ENCODE measurements at regions not wholly inside any gene's neighbourhood (a gene's known extent, or its start where the extent isn't known, plus 50 kb on each side); places are given as distances from the start of the nearest gene placed in this dataset.

- Histone ChIP-seq H3K9me3 (ENCODE audit: low read length) (no peaks in the 10 kb centered on the region), H4K20me1 (ENCODE audit: insufficient read depth, low read length) (no peaks in the 10 kb centered on the region), H2AFZ (ENCODE audit: low read length) (no peak overlapping the region), H3F3A (ENCODE audit: insufficient read depth, low read length) (no peaks in the 10 kb centered on the region), H3K36me3 (ENCODE audit: insufficient read depth, low read length) (no peaks in the 10 kb centered on the region), H3K9me2 (ENCODE audit: low read depth, low read length) (no peaks in the 10 kb centered on the region), H3K4me1 (ENCODE audit: insufficient read depth, low read length, severe bottlenecking) (no peaks in the 10 kb centered on the region), H3K27ac (ENCODE audit: low read depth, low read length, poor library complexity, severe bottlenecking) (no peak overlapping the region), H3K9ac (ENCODE audit: low read length) (no peak overlapping the region), H3K4me3 (ENCODE audit: low read depth, low read length, poor library complexity, severe bottlenecking) (no peak overlapping the region), H3K4me2 (ENCODE audit: low read length) (no peak overlapping the region), H3K27me3 (ENCODE audit: insufficient read depth, low read length) (0 out of 2 replicates have a peak, but pooled peaks cover 5% of the 10 kb centered on the region), H3K79me2 (ENCODE audit: insufficient read depth, low read length) (no peaks in the 10 kb centered on the region)
- no peak for TF ChIP-seq CTCF (IDR thresholded peaks at IDR 0.05; ENCODE audit: low read length)
- TF ChIP-seq EZH2 (IDR thresholded peaks at IDR 0.05; ENCODE audit: borderline replicate concordance, low read length) = no peak
These were observed 243.8 kb downstream of the CDK5RAP2 start for GRCh38 chr9:120336021-120336752.

GRCh38 chr9:120331913-120332312 is 248.1 kb downstream of the CDK5RAP2 start:
- TF ChIP-seq EZH2 (IDR thresholded peaks at IDR 0.05; ENCODE audit: borderline replicate concordance, low read length) (no peak), CTCF (IDR thresholded peaks at IDR 0.05; ENCODE audit: low read length) (no peak)

GRCh38 chr9:120330031-120330430 is 249.9 kb downstream of the CDK5RAP2 start:
- H3K4me2 ChIP-seq (ENCODE audit: low read length) = no peak overlapping the region
- H3F3A ChIP-seq (ENCODE audit: insufficient read depth, low read length) = no peaks in the 10 kb centered on the region
- no peaks in the 10 kb centered on the region for H3K36me3 ChIP-seq (ENCODE audit: insufficient read depth, low read length)
- 0 out of 2 replicates have a peak, but pooled peaks cover 7% of the 10 kb centered on the region for H3K27me3 ChIP-seq (ENCODE audit: insufficient read depth, low read length)
- H3K79me2 ChIP-seq (ENCODE audit: insufficient read depth, low read length) = no peaks in the 10 kb centered on the region
- no peak overlapping the region for H2AFZ ChIP-seq (ENCODE audit: low read length)
- H3K9ac ChIP-seq (ENCODE audit: low read length) = no peak overlapping the region
- H3K4me1 ChIP-seq (ENCODE audit: insufficient read depth, low read length, severe bottlenecking) = no peaks in the 10 kb centered on the region
- H4K20me1 ChIP-seq (ENCODE audit: insufficient read depth, low read length) = no peaks in the 10 kb centered on the region
- H3K9me2 ChIP-seq (ENCODE audit: low read depth, low read length) = no peaks in the 10 kb centered on the region
- no peak for TF ChIP-seq EZH2 (IDR thresholded peaks at IDR 0.05; ENCODE audit: borderline replicate concordance, low read length)
- no peak for TF ChIP-seq CTCF (IDR thresholded peaks at IDR 0.05; ENCODE audit: low read length)
- H3K9me3 ChIP-seq (ENCODE audit: low read length) = no peaks in the 10 kb centered on the region
- H3K27ac ChIP-seq (ENCODE audit: low read depth, low read length, poor library complexity, severe bottlenecking) = no peak overlapping the region
- no peak overlapping the region for H3K4me3 ChIP-seq (ENCODE audit: low read depth, low read length, poor library complexity, severe bottlenecking)

More at GRCh38 chr9:120331913-120332312, 248.1 kb downstream of the CDK5RAP2 start:
- Histone ChIP-seq H4K20me1 (ENCODE audit: insufficient read depth, low read length) (no peaks in the 10 kb centered on the region), H3K4me1 (ENCODE audit: insufficient read depth, low read length, severe bottlenecking) (no peaks in the 10 kb centered on the region), H3F3A (ENCODE audit: insufficient read depth, low read length) (no peaks in the 10 kb centered on the region), H3K9ac (ENCODE audit: low read length) (no peak overlapping the region), H3K9me2 (ENCODE audit: low read depth, low read length) (no peaks in the 10 kb centered on the region), H3K4me2 (ENCODE audit: low read length) (no peak overlapping the region), H3K27ac (ENCODE audit: low read depth, low read length, poor library complexity, severe bottlenecking) (no peak overlapping the region), H3K79me2 (ENCODE audit: insufficient read depth, low read length) (no peaks in the 10 kb centered on the region), H2AFZ (ENCODE audit: low read length) (no peak overlapping the region), H3K36me3 (ENCODE audit: insufficient read depth, low read length) (no peaks in the 10 kb centered on the region), H3K4me3 (ENCODE audit: low read depth, low read length, poor library complexity, severe bottlenecking) (no peak overlapping the region), H3K27me3 (ENCODE audit: insufficient read depth, low read length) (0 out of 2 replicates have a peak, but pooled peaks cover 7% of the 10 kb centered on the region), H3K9me3 (ENCODE audit: low read length) (no peaks in the 10 kb centered on the region)

Measured in OCI-LY1 (cell line).